Natural killer cell (primary cell): ENCODE measurements at regions not wholly inside any gene's neighbourhood (a gene's known extent, or its start where the extent isn't known, plus 50 kb on each side); places are given as distances from the start of the nearest gene placed in this dataset.

Experiments
- ATAC-seq, 3 donors: fragments of 150-1000 bp in 2 of 3; fragments of 200-7000 bp in 1 of 3; cut with Tn5 transposase; 1 replicate in 1 of 3; 2 replicates in 2 of 3; pipeline ENCODE4 v1.10.0; 2021; ENCODE audit warnings: mild to moderate bottlenecking in 2 of 3, moderate library complexity in 2 of 3
- DNase-seq, 2 donors: peaks; one replicate each; pipeline versions ENCODE4 v3.0.0 to v3.0.0-alpha.2; 2013 to 2021; ENCODE audit warnings: mixed read lengths in 1 of 2
- H3K27ac ChIP-seq: one replicate; pipeline ENCODE4 v1.5.1; 2013; ENCODE audit warnings: mild to moderate bottlenecking, low read length
- H3K27me3 ChIP-seq: one replicate; pipeline ENCODE4 v1.6.1; 2013; ENCODE audit warnings: low read length; ENCODE audit not compliant: control insufficient read depth, insufficient read depth
- H3K36me3 ChIP-seq: one replicate; pipeline ENCODE4 v1.6.1; 2013; ENCODE audit warnings: low read length; ENCODE audit not compliant: control insufficient read depth, insufficient read depth
- H3K4me1 ChIP-seq: one replicate; pipeline ENCODE4 v1.6.1; 2013; ENCODE audit warnings: low read length; ENCODE audit not compliant: control insufficient read depth, insufficient read depth
- H3K4me3 ChIP-seq: one replicate; pipeline ENCODE4 v1.5.1; 2013; ENCODE audit warnings: low read length
- H3K9me3 ChIP-seq: one replicate; pipeline ENCODE4 v1.6.1; 2013; ENCODE audit warnings: low read length; ENCODE audit not compliant: control insufficient read depth, insufficient read depth
- H3K27ac Mint-ChIP-seq, 2 donors: one replicate each; pipeline ENCODE4 v1.8.0; 2022; ENCODE audit warnings: mild to moderate bottlenecking in 2 of 2, mixed read lengths in 2 of 2, moderate library complexity in 1 of 2
- H3K27me3 Mint-ChIP-seq, 2 donors: one replicate each; pipeline ENCODE4 v1.8.0; 2022; ENCODE audit warnings: low read depth in 2 of 2, mixed read lengths in 2 of 2
- H3K36me3 Mint-ChIP-seq: one replicate; pipeline ENCODE4 v1.8.0; 2022; ENCODE audit warnings: mixed read lengths
- H3K4me1 Mint-ChIP-seq, 2 donors: one replicate each; pipeline ENCODE4 v1.8.0; 2022; ENCODE audit warnings: mixed read lengths in 2 of 2
- H3K4me3 Mint-ChIP-seq: one replicate; pipeline ENCODE4 v1.8.0; 2022; ENCODE audit warnings: mild to moderate bottlenecking, moderate library complexity, mixed read lengths
- H3K9me3 Mint-ChIP-seq, 2 donors: one replicate each; pipeline ENCODE4 v1.8.0; 2022; ENCODE audit warnings: mixed read lengths in 2 of 2
- WGBS: methylation state at CpG from one replicate; pipeline ENCODE4 v1.1.7; 2013; ENCODE audit warnings: missing lambda C conversion rate; ENCODE audit not compliant: insufficient coverage; 5-methylcytosine and 5-hydroxymethylcytosine counted together
- intact Hi-C: fragments of 100-400 bp; cut with micrococcal nuclease; formaldehyde crosslinking; loops from one replicate; pipeline ENCODE4 v1.14.2; 2022
- TF ChIP-seq, protein P1 (sequence below): fragments of 200-600 bp; IDR thresholded peaks from one replicate; pipeline ENCODE4 v1.8.0; 2022; ENCODE audit warnings: antibody characterized with exemption

DNA sequence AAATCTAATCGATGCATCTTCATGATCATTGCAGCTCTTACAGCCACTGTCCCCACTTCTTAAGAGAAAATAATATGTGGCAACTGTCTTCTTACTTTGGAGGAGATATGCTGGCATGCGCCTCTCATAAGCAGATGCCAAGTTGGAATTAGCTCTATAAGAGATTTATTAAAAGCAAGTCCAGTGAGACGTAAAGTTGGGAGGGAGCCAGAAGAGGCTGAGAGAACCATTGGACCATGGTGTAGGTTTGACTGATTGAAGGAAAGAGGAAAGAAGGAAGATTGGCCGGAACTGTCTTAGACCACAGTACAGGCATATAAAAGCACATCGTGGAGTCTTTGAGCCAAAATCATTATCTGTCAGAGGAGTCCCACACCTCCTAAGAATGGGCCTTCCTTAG is 265.7 kb upstream of the ZC3H15 start:
- H3K36me3 Mint-ChIP-seq, result no peaks in the 10 kb centered on the region
- 98% methylated on average over 4 of the region's 5 CpGs for WGBS

DNA sequence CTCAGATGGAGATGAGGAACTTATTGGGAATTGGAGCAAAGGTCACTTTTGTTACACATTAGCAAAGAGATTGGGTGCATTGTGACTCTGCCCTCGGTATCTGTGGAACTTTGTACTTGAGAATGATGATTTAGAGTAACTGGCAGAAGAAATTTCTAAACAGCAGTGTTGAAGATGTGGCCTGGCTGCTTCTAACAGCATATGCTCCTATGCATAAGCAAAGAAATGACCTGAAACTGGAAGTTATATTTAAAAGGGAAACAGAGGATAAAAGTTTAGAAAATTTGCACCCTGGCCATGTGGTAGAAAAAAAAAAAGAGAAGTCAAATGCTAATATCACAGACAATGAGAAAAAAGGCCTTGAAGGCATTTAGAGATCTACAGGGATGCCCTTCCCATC is 256.8 kb upstream of the ZC3H15 start:
- Histone ChIP-seq H3K4me3 (no peak overlapping the region), H3K36me3 (no peaks in the 10 kb centered on the region), H3K9me3 (peaks cover 26% of the 10 kb centered on the region), H3K27me3 (no peaks in the 10 kb centered on the region), H3K4me1 (no peaks in the 10 kb centered on the region), H3K27ac (no peak overlapping the region)
- ATAC-seq, result no peak
- H3K36me3 Mint-ChIP-seq, result peaks cover 53% of the 10 kb centered on the region
- peaks cover 26 to 45% of the 10 kb centered on the region in 2 donors for H3K9me3 Mint-ChIP-seq
- DNase-seq, result no peak
- no peaks in the 10 kb centered on the region for H3K27me3 Mint-ChIP-seq
- TF ChIP-seq, protein P1, sequence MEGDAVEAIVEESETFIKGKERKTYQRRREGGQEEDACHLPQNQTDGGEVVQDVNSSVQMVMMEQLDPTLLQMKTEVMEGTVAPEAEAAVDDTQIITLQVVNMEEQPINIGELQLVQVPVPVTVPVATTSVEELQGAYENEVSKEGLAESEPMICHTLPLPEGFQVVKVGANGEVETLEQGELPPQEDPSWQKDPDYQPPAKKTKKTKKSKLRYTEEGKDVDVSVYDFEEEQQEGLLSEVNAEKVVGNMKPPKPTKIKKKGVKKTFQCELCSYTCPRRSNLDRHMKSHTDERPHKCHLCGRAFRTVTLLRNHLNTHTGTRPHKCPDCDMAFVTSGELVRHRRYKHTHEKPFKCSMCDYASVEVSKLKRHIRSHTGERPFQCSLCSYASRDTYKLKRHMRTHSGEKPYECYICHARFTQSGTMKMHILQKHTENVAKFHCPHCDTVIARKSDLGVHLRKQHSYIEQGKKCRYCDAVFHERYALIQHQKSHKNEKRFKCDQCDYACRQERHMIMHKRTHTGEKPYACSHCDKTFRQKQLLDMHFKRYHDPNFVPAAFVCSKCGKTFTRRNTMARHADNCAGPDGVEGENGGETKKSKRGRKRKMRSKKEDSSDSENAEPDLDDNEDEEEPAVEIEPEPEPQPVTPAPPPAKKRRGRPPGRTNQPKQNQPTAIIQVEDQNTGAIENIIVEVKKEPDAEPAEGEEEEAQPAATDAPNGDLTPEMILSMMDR, result no peak
- intact Hi-C loops, result no loop called here
- no peak overlapping the region for H3K4me3 Mint-ChIP-seq
- H3K4me1 Mint-ChIP-seq, result no peaks in the 10 kb centered on the region
- no peak overlapping the region for H3K27ac Mint-ChIP-seq
- WGBS, result 77% methylated on average over 1 of the region's 1 CpG

More for the DNA sequence above, 265.7 kb upstream of the ZC3H15 start:
- no peak overlapping the region for H3K4me3 Mint-ChIP-seq
- intact Hi-C loops, result no loop called here
- DNase-seq (no peak), ATAC-seq (no peak)
- TF ChIP-seq, protein P1, result no peak
- Histone ChIP-seq H3K36me3 (no peaks in the 10 kb centered on the region), H3K27me3 (no peaks in the 10 kb centered on the region), H3K4me3 (no peak overlapping the region), H3K9me3 (peaks cover 11% of the 10 kb centered on the region), H3K27ac (no peak overlapping the region), H3K4me1 (no peaks in the 10 kb centered on the region)
- no peaks in the 10 kb centered on the region for H3K4me1 Mint-ChIP-seq
- no peaks in the 10 kb centered on the region for H3K27me3 Mint-ChIP-seq
- no peak overlapping the region for H3K27ac Mint-ChIP-seq
- H3K9me3 Mint-ChIP-seq, result peaks cover 9 to 25% of the 10 kb centered on the region in 2 donors

DNA sequence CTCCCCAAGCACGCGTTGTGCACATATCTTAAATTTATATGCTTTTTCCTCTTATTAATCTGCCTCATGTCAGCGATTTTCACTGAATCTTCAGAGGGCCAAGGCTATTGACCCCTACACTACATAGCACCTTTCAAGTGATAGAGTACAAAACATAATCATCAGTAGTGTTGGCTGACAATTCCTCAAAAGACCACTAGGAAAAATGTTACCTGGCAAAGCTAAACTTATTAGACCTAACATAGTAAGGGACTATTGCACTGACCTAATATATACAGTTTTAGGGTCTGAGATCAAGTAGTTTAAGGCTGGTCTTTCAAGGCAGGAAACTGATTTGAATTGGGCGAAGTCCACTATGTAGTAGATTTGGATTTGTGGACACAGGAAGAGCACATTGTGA is 244.2 kb upstream of the ZC3H15 start:
- Mint-ChIP-seq H3K36me3 (peaks cover 3% of the 10 kb centered on the region), H3K4me3 (no peak overlapping the region), H3K27ac (no peak overlapping the region), H3K27me3 (no peaks in the 10 kb centered on the region), H3K4me1 (no peaks in the 10 kb centered on the region), H3K9me3 (peaks cover 2 to 21% of the 10 kb centered on the region in 2 donors)
- WGBS, result 98% methylated on average over 4 of the region's 4 CpGs
- DNase-seq (no peak), ATAC-seq (no peak)
- peaks cover 3% of the 10 kb centered on the region for H3K9me3 ChIP-seq
- H3K27ac ChIP-seq, result no peak overlapping the region
- H3K27me3 ChIP-seq, result no peaks in the 10 kb centered on the region
- TF ChIP-seq, protein P1, result no peak
- intact Hi-C loops, result no loop called here
- H3K36me3 ChIP-seq, result no peaks in the 10 kb centered on the region
- H3K4me1 ChIP-seq, result no peaks in the 10 kb centered on the region
- H3K4me3 ChIP-seq, result no peak overlapping the region

DNA sequence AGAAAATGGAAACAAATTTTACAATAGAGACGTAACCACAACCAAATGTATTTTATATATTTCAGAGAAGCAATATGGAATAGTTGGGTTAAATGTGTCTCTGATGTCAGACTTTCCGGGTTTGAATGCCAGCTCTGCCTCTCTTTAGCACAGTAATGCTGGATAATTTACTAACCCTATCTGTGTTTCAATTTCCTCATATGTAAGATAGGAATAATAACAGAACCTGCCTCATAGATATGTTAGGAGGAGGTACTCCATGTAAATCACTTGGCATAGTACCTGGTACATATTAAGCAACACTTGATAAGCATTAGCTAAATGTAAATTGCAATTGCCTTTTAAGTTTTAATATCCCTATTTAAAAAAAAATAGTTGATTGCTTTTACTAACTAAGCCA is 231.3 kb upstream of the ZC3H15 start:
- no peaks in the 10 kb centered on the region for H3K36me3 ChIP-seq
- Mint-ChIP-seq H3K9me3 (no peaks in the 10 kb centered on the region), H3K36me3 (no peaks in the 10 kb centered on the region), H3K27me3 (no peaks in the 10 kb centered on the region), H3K27ac (no peak overlapping the region), H3K4me3 (no peak overlapping the region), H3K4me1 (no peaks in the 10 kb centered on the region)
- no peaks in the 10 kb centered on the region for H3K9me3 ChIP-seq
- no peak overlapping the region for H3K27ac ChIP-seq
- no CpG with 5 or more reads among the region's 2 CpGs for WGBS
- H3K4me1 ChIP-seq, result no peaks in the 10 kb centered on the region
- ATAC-seq (no peak), DNase-seq (no peak)
- H3K4me3 ChIP-seq, result no peak overlapping the region
- TF ChIP-seq, protein P1, result no peak
- H3K27me3 ChIP-seq, result no peaks in the 10 kb centered on the region
- intact Hi-C loops, result no loop called here
